ENCODE measurements at regions not wholly inside any gene's neighbourhood (a gene's known extent, or its start where the extent isn't known, plus 50 kb on each side); places are given as distances from the start of the nearest gene placed in this dataset.

DNA sequence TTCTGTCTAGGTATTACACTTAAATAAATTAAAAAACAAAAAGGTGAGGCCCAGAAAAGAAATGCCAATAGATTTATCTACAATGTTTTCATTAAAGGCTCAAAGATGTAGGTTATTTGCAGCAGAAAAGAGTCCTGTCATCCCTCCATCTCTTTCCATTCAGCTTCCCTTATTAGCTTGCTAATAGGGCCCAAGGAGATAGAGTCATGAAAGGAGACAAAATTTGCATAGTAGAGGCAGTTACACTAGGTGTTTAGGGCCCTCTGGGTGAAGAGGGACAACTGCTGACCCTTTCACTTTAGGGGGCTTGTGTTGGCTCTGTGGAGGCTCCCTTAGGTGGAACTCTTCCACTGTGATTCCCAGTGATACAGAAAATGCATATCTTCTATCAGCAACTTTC lies 58.4 kb upstream of the TACR3 start:
- TF ChIP-seq, protein P1, sequence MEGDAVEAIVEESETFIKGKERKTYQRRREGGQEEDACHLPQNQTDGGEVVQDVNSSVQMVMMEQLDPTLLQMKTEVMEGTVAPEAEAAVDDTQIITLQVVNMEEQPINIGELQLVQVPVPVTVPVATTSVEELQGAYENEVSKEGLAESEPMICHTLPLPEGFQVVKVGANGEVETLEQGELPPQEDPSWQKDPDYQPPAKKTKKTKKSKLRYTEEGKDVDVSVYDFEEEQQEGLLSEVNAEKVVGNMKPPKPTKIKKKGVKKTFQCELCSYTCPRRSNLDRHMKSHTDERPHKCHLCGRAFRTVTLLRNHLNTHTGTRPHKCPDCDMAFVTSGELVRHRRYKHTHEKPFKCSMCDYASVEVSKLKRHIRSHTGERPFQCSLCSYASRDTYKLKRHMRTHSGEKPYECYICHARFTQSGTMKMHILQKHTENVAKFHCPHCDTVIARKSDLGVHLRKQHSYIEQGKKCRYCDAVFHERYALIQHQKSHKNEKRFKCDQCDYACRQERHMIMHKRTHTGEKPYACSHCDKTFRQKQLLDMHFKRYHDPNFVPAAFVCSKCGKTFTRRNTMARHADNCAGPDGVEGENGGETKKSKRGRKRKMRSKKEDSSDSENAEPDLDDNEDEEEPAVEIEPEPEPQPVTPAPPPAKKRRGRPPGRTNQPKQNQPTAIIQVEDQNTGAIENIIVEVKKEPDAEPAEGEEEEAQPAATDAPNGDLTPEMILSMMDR (IDR thresholded peaks at IDR 0.05) = no peak
- no peak for TF ChIP-seq POLR2A (IDR thresholded peaks at IDR 0.05)
- no peak for TF ChIP-seq EP300 (IDR thresholded peaks at IDR 0.05)

Measured in ovary (tissue), 3 donors.